ENCODE measurements at regions not wholly inside any gene's neighbourhood (a gene's known extent, or its start where the extent isn't known, plus 50 kb on each side); places are given as distances from the start of the nearest gene placed in this dataset.

DNA sequence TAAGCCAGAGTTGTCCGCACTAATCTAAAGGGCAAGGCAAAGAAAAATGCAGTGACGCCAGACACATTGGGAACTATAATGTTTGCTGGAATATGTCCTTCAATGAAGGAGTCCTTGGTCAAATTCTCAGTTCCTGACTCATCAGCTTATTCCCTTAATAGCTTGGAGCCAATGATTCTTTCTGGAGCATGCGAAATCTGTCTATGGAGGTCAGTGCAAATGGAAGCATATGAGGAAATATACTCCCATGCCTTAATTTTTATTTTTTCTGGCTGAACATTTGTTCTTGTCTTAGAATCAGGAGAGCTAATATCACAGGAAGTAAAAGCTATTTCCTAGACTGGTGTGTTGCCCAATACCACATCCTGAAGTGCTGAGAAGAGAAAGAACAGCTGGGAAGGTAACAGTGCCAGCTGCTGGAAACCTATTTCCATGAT lies 289.8 kb upstream of the SPRY2 start:
- H3K9ac ChIP-seq = no peak overlapping the region
- H3K79me2 ChIP-seq (ENCODE audit: insufficient read depth, low read depth) = no peaks in the 10 kb centered on the region
- H2AFZ ChIP-seq (ENCODE audit: low read depth) = no peak overlapping the region
- no peaks in the 10 kb centered on the region for H4K20me1 ChIP-seq (ENCODE audit: insufficient read depth)
- no peak overlapping the region for H3K27ac ChIP-seq
- no peaks in the 10 kb centered on the region for H3K4me1 ChIP-seq (ENCODE audit: low read depth, poor library complexity, severe bottlenecking)
- no peak for TF ChIP-seq CTCF (conservative IDR thresholded peaks at IDR 0.05; ENCODE audit: low read depth, low read length)
- H3K4me3 ChIP-seq (IDR thresholded peaks at IDR 0.05; ENCODE audit: insufficient read depth, low read depth, low read length) = no peak overlapping the region
- no peak overlapping the region for H3K4me2 ChIP-seq
- H3K36me3 ChIP-seq (ENCODE audit: insufficient read depth) = no peaks in the 10 kb centered on the region
- no peaks in the 10 kb centered on the region for H3K27me3 ChIP-seq (ENCODE audit: insufficient read depth, low read depth)

GRCh38 chr13:80618781-80619180 lies 277.9 kb upstream of the SPRY2 start:
- no peak for TF ChIP-seq CTCF (conservative IDR thresholded peaks at IDR 0.05; ENCODE audit: low read depth, low read length)
- no peak overlapping the region for H3K9ac ChIP-seq
- H2AFZ ChIP-seq (ENCODE audit: low read depth) = no peak overlapping the region
- H3K4me3 ChIP-seq (IDR thresholded peaks at IDR 0.05; ENCODE audit: insufficient read depth, low read depth, low read length) = no peak overlapping the region
- no peaks in the 10 kb centered on the region for H4K20me1 ChIP-seq (ENCODE audit: insufficient read depth)
- H3K4me2 ChIP-seq = no peak overlapping the region
- no peaks in the 10 kb centered on the region for H3K27me3 ChIP-seq (ENCODE audit: insufficient read depth, low read depth)
- H3K36me3 ChIP-seq (ENCODE audit: insufficient read depth) = no peaks in the 10 kb centered on the region
- no peak overlapping the region for H3K27ac ChIP-seq
- H3K79me2 ChIP-seq (ENCODE audit: insufficient read depth, low read depth) = no peaks in the 10 kb centered on the region
- no peaks in the 10 kb centered on the region for H3K4me1 ChIP-seq (ENCODE audit: low read depth, poor library complexity, severe bottlenecking)

DNA sequence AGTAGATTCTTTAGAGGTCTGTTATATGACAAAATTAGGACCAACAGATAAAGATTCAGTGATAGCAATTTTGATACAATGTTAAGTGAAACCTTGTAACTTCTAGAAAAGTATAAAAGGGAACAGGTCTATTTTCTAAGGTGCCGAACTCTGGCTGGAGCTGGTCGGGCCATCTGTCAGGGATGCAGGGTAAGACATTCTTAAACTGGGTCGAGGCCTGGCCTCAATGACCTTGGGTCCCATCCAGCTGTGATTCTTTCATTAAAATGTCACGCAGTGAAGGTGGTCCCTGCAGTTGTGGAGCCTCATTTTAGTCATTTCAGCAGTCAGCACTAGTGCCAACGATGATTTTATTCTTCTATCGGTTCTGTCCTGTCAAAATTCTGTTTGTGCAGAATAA lies 271.9 kb upstream of the SPRY2 start:
- H3K4me2 ChIP-seq = no peak overlapping the region
- H3K4me1 ChIP-seq (ENCODE audit: low read depth, poor library complexity, severe bottlenecking) = no peaks in the 10 kb centered on the region
- no peak overlapping the region for H3K4me3 ChIP-seq (IDR thresholded peaks at IDR 0.05; ENCODE audit: insufficient read depth, low read depth, low read length)
- H2AFZ ChIP-seq (ENCODE audit: low read depth) = no peak overlapping the region
- no peaks in the 10 kb centered on the region for H4K20me1 ChIP-seq (ENCODE audit: insufficient read depth)
- no peak for TF ChIP-seq CTCF (conservative IDR thresholded peaks at IDR 0.05; ENCODE audit: low read depth, low read length)
- no peaks in the 10 kb centered on the region for H3K27me3 ChIP-seq (ENCODE audit: insufficient read depth, low read depth)
- no peaks in the 10 kb centered on the region for H3K36me3 ChIP-seq (ENCODE audit: insufficient read depth)
- no peak overlapping the region for H3K27ac ChIP-seq
- H3K79me2 ChIP-seq (ENCODE audit: insufficient read depth, low read depth) = no peaks in the 10 kb centered on the region
- no peak overlapping the region for H3K9ac ChIP-seq

DNA sequence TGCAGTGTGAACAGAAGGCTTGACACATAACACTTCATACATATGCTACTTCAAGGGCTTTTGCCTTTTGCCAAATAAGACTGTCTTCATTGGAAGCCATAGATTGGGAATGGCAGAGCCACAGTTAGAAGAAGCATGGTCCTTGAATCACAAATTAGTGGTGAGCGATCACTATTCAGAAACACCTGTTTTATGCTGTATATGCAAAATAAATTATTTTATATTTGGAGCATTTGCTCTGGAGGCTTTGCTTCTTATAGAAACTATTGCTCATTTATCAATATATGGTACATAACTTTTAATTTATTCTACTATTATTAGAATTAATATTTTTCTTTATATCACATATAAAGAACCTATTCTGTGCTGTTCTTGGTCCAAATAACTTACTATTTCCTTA lies 270.4 kb upstream of the SPRY2 start:
- Histone ChIP-seq H3K4me2 (no peak overlapping the region), H3K27ac (no peak overlapping the region), H3K4me1 (ENCODE audit: low read depth, poor library complexity, severe bottlenecking) (no peaks in the 10 kb centered on the region), H3K4me3 (IDR thresholded peaks at IDR 0.05; ENCODE audit: insufficient read depth, low read depth, low read length) (no peak overlapping the region), H4K20me1 (ENCODE audit: insufficient read depth) (no peaks in the 10 kb centered on the region), H3K27me3 (ENCODE audit: insufficient read depth, low read depth) (no peaks in the 10 kb centered on the region), H3K79me2 (ENCODE audit: insufficient read depth, low read depth) (no peaks in the 10 kb centered on the region), H2AFZ (ENCODE audit: low read depth) (no peak overlapping the region), H3K9ac (no peak overlapping the region), H3K36me3 (ENCODE audit: insufficient read depth) (no peaks in the 10 kb centered on the region)
- no peak for TF ChIP-seq CTCF (conservative IDR thresholded peaks at IDR 0.05; ENCODE audit: low read depth, low read length)

All from KMS-11 (cell line).